ENCODE measurements at regions not wholly inside any gene's neighbourhood (a gene's known extent, or its start where the extent isn't known, plus 50 kb on each side); places are given as distances from the start of the nearest gene placed in this dataset.
A peak's percentile ranks its signal among the peaks of the same experiment; 100 is the strongest.

- H4K20me1 ChIP-seq (ENCODE audit: control insufficient read depth, extremely low read depth, insufficient read depth, low read length), result no peaks in the 10 kb centered on the region
- no peaks in the 10 kb centered on the region for H3K79me2 ChIP-seq (ENCODE audit: control insufficient read depth, insufficient read depth, low read length)
- H3K9me3 ChIP-seq (ENCODE audit: control insufficient read depth, insufficient read depth, low read depth, low read length), result no peaks in the 10 kb centered on the region
- no peak overlapping the region for H3K9ac ChIP-seq (ENCODE audit: insufficient read depth, low read length)
- TF ChIP-seq, protein P1, sequence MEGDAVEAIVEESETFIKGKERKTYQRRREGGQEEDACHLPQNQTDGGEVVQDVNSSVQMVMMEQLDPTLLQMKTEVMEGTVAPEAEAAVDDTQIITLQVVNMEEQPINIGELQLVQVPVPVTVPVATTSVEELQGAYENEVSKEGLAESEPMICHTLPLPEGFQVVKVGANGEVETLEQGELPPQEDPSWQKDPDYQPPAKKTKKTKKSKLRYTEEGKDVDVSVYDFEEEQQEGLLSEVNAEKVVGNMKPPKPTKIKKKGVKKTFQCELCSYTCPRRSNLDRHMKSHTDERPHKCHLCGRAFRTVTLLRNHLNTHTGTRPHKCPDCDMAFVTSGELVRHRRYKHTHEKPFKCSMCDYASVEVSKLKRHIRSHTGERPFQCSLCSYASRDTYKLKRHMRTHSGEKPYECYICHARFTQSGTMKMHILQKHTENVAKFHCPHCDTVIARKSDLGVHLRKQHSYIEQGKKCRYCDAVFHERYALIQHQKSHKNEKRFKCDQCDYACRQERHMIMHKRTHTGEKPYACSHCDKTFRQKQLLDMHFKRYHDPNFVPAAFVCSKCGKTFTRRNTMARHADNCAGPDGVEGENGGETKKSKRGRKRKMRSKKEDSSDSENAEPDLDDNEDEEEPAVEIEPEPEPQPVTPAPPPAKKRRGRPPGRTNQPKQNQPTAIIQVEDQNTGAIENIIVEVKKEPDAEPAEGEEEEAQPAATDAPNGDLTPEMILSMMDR (conservative IDR thresholded peaks at IDR 0.05 in 1 of 2, IDR thresholded peaks at IDR 0.05 in 1 of 2; ENCODE audit: low read depth in 1 of 2, low read length in 2 of 2), result no peak
- no peak for TF ChIP-seq EZH2 (IDR thresholded peaks at IDR 0.05; ENCODE audit: low read length, missing control alignments)
- no peak for DNase-seq (ENCODE audit: low read depth in 2 of 2)
- no peaks in the 10 kb centered on the region for H3K4me1 ChIP-seq (ENCODE audit: control insufficient read depth, extremely low read depth, insufficient read depth, low read length)
- no peak overlapping the region for H3K4me3 ChIP-seq (replicated peaks in 1 of 4; ENCODE audit: control extremely low read depth in 1 of 4, insufficient read depth in 1 of 4, low read depth in 3 of 4, low read length in 4 of 4)
- no peak overlapping the region for H3K4me2 ChIP-seq (ENCODE audit: extremely low read depth, insufficient read depth, low read length)
- no peak overlapping the region for H3K27ac ChIP-seq (ENCODE audit: insufficient read depth, low read length)
- no peak overlapping the region for H2AFZ ChIP-seq (ENCODE audit: low read length)
- no peaks in the 10 kb centered on the region for H3K27me3 ChIP-seq (ENCODE audit: control insufficient read depth, insufficient read depth, low read length)
- H3K36me3 ChIP-seq (ENCODE audit: control insufficient read depth, insufficient read depth, low read length), result no peaks in the 10 kb centered on the region
Observed at GRCh38 chr2:147346142-147346541, 498.7 kb upstream of the ACVR2A start.

- Histone ChIP-seq H3K9me3 (ENCODE audit: control insufficient read depth, insufficient read depth, low read depth, low read length) (no peaks in the 10 kb centered on the region), H3K4me3 (replicated peaks in 1 of 4; ENCODE audit: control extremely low read depth in 1 of 4, insufficient read depth in 1 of 4, low read depth in 3 of 4, low read length in 4 of 4) (no peak overlapping the region), H2AFZ (ENCODE audit: low read length) (no peak overlapping the region), H3K27me3 (ENCODE audit: control insufficient read depth, insufficient read depth, low read length) (no peaks in the 10 kb centered on the region), H3K4me1 (ENCODE audit: control insufficient read depth, extremely low read depth, insufficient read depth, low read length) (no peaks in the 10 kb centered on the region), H4K20me1 (ENCODE audit: control insufficient read depth, extremely low read depth, insufficient read depth, low read length) (no peaks in the 10 kb centered on the region), H3K79me2 (ENCODE audit: control insufficient read depth, insufficient read depth, low read length) (no peaks in the 10 kb centered on the region), H3K27ac (ENCODE audit: insufficient read depth, low read length) (no peak overlapping the region), H3K36me3 (ENCODE audit: control insufficient read depth, insufficient read depth, low read length) (no peaks in the 10 kb centered on the region), H3K4me2 (ENCODE audit: extremely low read depth, insufficient read depth, low read length) (no peak overlapping the region), H3K9ac (ENCODE audit: insufficient read depth, low read length) (no peak overlapping the region)
- peak; percentile 44 to 72 for DNase-seq (ENCODE audit: low read depth in 2 of 2)
- no peak for TF ChIP-seq EZH2 (IDR thresholded peaks at IDR 0.05; ENCODE audit: low read length, missing control alignments)
- TF ChIP-seq, protein P1 (conservative IDR thresholded peaks at IDR 0.05 in 1 of 2, IDR thresholded peaks at IDR 0.05 in 1 of 2; ENCODE audit: low read depth in 1 of 2, low read length in 2 of 2), result no peak
Observed at GRCh38 chr2:147345246-147345645, 499.6 kb upstream of the ACVR2A start.

DNA sequence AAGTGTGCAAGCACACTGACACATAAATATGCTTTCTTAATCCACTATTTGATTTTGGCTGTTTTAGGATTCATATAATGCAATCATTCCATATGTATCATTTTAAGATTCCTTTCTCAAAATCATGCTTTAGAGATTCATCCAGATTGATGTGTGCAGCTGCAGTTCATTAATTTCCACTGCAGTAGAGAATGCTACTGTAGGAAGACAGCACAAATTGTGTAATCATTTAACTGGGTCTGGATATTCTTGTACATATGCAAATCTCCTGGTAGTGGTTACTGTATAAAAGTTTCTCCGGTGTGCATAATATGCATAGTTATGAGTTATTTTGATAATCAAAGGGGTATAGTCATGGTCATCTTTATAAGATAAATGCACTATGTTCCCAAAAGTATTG lies 502.5 kb upstream of the ACVR2A start:
- TF ChIP-seq, protein P1 (conservative IDR thresholded peaks at IDR 0.05 in 1 of 2, IDR thresholded peaks at IDR 0.05 in 1 of 2; ENCODE audit: low read depth in 1 of 2, low read length in 2 of 2), result no peak
- no peak for TF ChIP-seq EZH2 (IDR thresholded peaks at IDR 0.05; ENCODE audit: low read length, missing control alignments)
- Histone ChIP-seq H3K36me3 (ENCODE audit: control insufficient read depth, insufficient read depth, low read length) (no peaks in the 10 kb centered on the region), H4K20me1 (ENCODE audit: control insufficient read depth, extremely low read depth, insufficient read depth, low read length) (no peaks in the 10 kb centered on the region), H3K4me3 (replicated peaks in 1 of 4; ENCODE audit: control extremely low read depth in 1 of 4, insufficient read depth in 1 of 4, low read depth in 3 of 4, low read length in 4 of 4) (no peak overlapping the region), H3K27me3 (ENCODE audit: control insufficient read depth, insufficient read depth, low read length) (no peaks in the 10 kb centered on the region), H3K9me3 (ENCODE audit: control insufficient read depth, insufficient read depth, low read depth, low read length) (no peaks in the 10 kb centered on the region), H3K4me1 (ENCODE audit: control insufficient read depth, extremely low read depth, insufficient read depth, low read length) (no peaks in the 10 kb centered on the region), H3K79me2 (ENCODE audit: control insufficient read depth, insufficient read depth, low read length) (no peaks in the 10 kb centered on the region), H2AFZ (ENCODE audit: low read length) (no peak overlapping the region), H3K4me2 (ENCODE audit: extremely low read depth, insufficient read depth, low read length) (no peak overlapping the region), H3K27ac (ENCODE audit: insufficient read depth, low read length) (no peak overlapping the region), H3K9ac (ENCODE audit: insufficient read depth, low read length) (no peak overlapping the region)
- DNase-seq (ENCODE audit: low read depth in 2 of 2), result no peak

Data from fibroblast of lung (primary cell).